ENCODE measurements at regions not wholly inside any gene's neighbourhood (a gene's known extent, or its start where the extent isn't known, plus 50 kb on each side); places are given as distances from the start of the nearest gene placed in this dataset.
"Not testable (repeated sequence)": the region's sequence is repeated elsewhere in the genome, so short reads cannot be mapped to it uniquely, and the experiment has no call there.

GRCh38 chr9:81103597-81104471 lies 585.5 kb downstream of the TLE1 start:
- no peak for DNase-seq

- no peak for DNase-seq
These were observed 592.1 kb downstream of the TLE1 start for GRCh38 chr9:81097131-81097847.

- DNase-seq, result no peak
These were observed 592.7 kb downstream of the TLE1 start for GRCh38 chr9:81096625-81097024.

- DNase-seq, result no peak
These were observed 597.3 kb downstream of the TLE1 start for GRCh38 chr9:81092057-81092456.

GRCh38 chr9:81088341-81088740 lies 601.0 kb downstream of the TLE1 start:
- DNase-seq, result no peak

- DNase-seq, result no peak
These were observed 602.9 kb downstream of the TLE1 start for GRCh38 chr9:81086416-81086815.

GRCh38 chr9:81083854-81084512 lies 605.4 kb downstream of the TLE1 start:
- DNase-seq, result no peak

GRCh38 chr9:81083067-81083466 lies 606.3 kb downstream of the TLE1 start:
- no peak for DNase-seq

GRCh38 chr9:81082221-81082620 lies 607.1 kb downstream of the TLE1 start:
- DNase-seq, result no peak

- DNase-seq, result no peak
These were observed 608.4 kb downstream of the TLE1 start for GRCh38 chr9:81080900-81081299.

- DNase-seq, result no peak
These were observed 609.2 kb downstream of the TLE1 start for GRCh38 chr9:81080185-81080584.

- no peak for DNase-seq
These were observed 610.3 kb downstream of the TLE1 start for GRCh38 chr9:81079055-81079454.

- DNase-seq, result no peak
These were observed 610.8 kb downstream of the TLE1 start for GRCh38 chr9:81078555-81078954.

- DNase-seq, result no peak
These were observed 611.8 kb downstream of the TLE1 start for GRCh38 chr9:81077572-81077971.

- DNase-seq, result no peak
These were observed 613.2 kb downstream of the TLE1 start for GRCh38 chr9:81076131-81076530.

GRCh38 chr9:81074221-81074620 lies 615.1 kb downstream of the TLE1 start:
- DNase-seq, result no peak

- DNase-seq, result no peak
These were observed 615.5 kb downstream of the TLE1 start for GRCh38 chr9:81073821-81074220.

- DNase-seq, result no peak
These were observed 616.6 kb downstream of the TLE1 start for GRCh38 chr9:81072758-81073157.

GRCh38 chr9:81071108-81071507 lies 618.2 kb downstream of the TLE1 start:
- DNase-seq, result no peak

- no peak for DNase-seq
These were observed 618.7 kb downstream of the TLE1 start for GRCh38 chr9:81070689-81071088.

- DNase-seq, result no peak
These were observed 619.4 kb downstream of the TLE1 start for GRCh38 chr9:81069923-81070322.

GRCh38 chr9:81069038-81069795 lies 620.1 kb downstream of the TLE1 start:
- no peak for DNase-seq

- not testable (repeated sequence) for DNase-seq
These were observed 626.4 kb downstream of the TLE1 start for GRCh38 chr9:81062995-81063394.
